BLaER1 (cell line): ENCODE measurements at regions not wholly inside any gene's neighbourhood (a gene's known extent, or its start where the extent isn't known, plus 50 kb on each side); places are given as distances from the start of the nearest gene placed in this dataset.

Source experiments
- H3K27ac ChIP-seq: shearing (Covaris generic); formaldehyde crosslinking; 2 replicates; pipeline ENCODE4 v1.8.1; 2022
- H3K27me3 ChIP-seq: shearing (Covaris generic); formaldehyde crosslinking; 2 replicates; pipeline ENCODE4 v1.8.1; 2022
- H3K36me3 ChIP-seq: shearing (Covaris generic); formaldehyde crosslinking; 2 replicates; pipeline ENCODE4 v1.8.1; 2022
- H3K4me1 ChIP-seq: shearing (Covaris generic); formaldehyde crosslinking; 2 replicates; pipeline ENCODE4 v1.8.1; 2022
- H3K4me2 ChIP-seq: shearing (Covaris generic); formaldehyde crosslinking; 2 replicates; pipeline ENCODE4 v1.8.1; 2022
- H3K4me3 ChIP-seq: shearing (Covaris generic); formaldehyde crosslinking; 2 replicates; pipeline ENCODE4 v1.8.1; 2022
- H3K9ac ChIP-seq: shearing (Covaris generic); formaldehyde crosslinking; 2 replicates; pipeline ENCODE4 v1.8.1; 2022
- H3K9me3 ChIP-seq: shearing (Covaris generic); formaldehyde crosslinking; 2 replicates; pipeline ENCODE4 v1.8.1; 2022
- H4K20me1 ChIP-seq: shearing (Covaris generic); formaldehyde crosslinking; 2 replicates; pipeline ENCODE4 v1.8.1; 2022
- Cebpa-rat ChIP-seq: shearing (Covaris generic); IDR thresholded peaks from 2 replicates; pipeline ENCODE4 v1.8.1; 2022

DNA sequence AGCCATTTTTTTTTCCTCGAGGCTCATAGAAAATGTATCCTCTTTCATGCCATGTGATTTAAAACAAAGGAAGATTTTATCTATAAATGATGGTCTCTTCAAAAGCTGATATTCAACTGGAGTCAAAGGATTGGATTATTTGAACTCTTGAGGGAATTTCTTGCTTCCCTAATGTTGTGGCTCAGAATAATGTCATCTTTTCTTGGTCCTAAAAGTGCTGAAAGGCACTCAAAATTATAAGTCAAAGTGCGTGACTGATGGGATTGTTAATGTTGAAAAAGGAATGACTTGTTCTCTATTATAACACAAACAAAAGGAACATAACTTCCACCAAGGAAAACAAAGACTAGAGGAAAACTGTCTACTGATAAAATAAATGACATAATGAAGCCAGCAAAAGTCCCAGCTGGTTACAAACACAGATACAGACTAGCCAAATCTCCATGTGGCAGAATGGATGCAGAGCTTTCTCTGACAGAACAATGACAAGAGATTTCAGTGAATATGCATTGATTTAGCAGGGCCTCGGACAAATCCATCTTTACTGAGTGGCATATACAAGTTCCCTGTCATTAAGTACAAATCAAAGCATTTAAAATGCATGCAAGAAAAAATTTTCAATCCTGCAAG is 552.6 kb downstream of the GBA3 start:
- H3K9ac ChIP-seq = no peak overlapping the region
- no peak overlapping the region for H3K27ac ChIP-seq
- no peak overlapping the region for H3K4me3 ChIP-seq
- no peaks in the 10 kb centered on the region for H4K20me1 ChIP-seq
- peaks cover 17% of the 10 kb centered on the region for H3K4me1 ChIP-seq
- no peaks in the 10 kb centered on the region for H3K27me3 ChIP-seq
- no peak for TF ChIP-seq Cebpa-rat
- H3K4me2 ChIP-seq = no peak overlapping the region
- H3K9me3 ChIP-seq = no peaks in the 10 kb centered on the region
- H3K36me3 ChIP-seq = no peaks in the 10 kb centered on the region

DNA sequence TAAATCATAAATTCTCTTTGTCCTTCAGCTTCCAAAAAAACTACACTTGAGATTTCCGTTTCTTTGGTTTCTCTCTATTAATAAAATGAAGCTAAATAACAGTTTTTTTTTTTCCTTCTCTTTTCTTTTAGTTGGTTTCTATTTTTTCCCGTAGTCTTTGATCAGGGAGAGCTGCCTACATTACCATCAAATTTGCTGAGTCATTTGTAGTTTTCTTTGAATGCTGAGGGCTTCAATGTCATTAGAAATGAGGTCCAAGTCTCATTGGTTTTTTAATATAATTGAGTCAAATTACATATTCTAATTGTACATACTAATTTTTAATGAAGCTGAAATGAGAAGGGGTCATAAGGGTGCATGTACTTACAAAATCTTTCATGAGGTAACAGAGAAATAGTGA is 550.2 kb downstream of the GBA3 start:
- Histone ChIP-seq H3K27me3 (no peaks in the 10 kb centered on the region), H4K20me1 (no peaks in the 10 kb centered on the region), H3K4me1 (peaks cover 17% of the 10 kb centered on the region), H3K36me3 (no peaks in the 10 kb centered on the region), H3K9me3 (no peaks in the 10 kb centered on the region), H3K4me2 (peak overlapping the region; percentile 37), H3K9ac (no peak overlapping the region), H3K4me3 (no peak overlapping the region), H3K27ac (no peak overlapping the region)
- no peak for TF ChIP-seq Cebpa-rat

DNA sequence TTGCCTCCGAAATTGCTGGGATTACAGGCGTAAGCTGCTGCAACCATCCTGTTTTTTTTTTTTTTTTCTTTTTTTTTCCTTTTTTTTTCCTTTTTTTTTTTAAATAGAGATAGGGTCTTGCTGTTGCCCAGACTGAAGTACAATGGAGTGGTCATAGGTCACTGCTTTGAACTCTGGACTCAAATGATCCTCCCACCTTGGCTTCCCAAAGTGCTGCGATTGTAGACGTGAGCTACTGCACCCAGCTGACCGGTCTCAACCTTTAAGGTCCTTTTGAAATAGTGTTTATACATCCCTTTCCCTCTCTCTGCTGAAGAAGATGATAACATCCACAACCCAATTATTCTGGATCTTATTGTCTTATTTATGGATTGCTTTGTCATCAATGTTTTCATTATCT is 548.7 kb downstream of the GBA3 start:
- Histone ChIP-seq H3K27me3 (no peaks in the 10 kb centered on the region), H4K20me1 (no peaks in the 10 kb centered on the region), H3K36me3 (no peaks in the 10 kb centered on the region), H3K4me1 (peaks cover 17% of the 10 kb centered on the region), H3K27ac (no peak overlapping the region), H3K4me3 (no peak overlapping the region), H3K9me3 (no peaks in the 10 kb centered on the region), H3K9ac (no peak overlapping the region), H3K4me2 (no peak overlapping the region)
- TF ChIP-seq Cebpa-rat = no peak

DNA sequence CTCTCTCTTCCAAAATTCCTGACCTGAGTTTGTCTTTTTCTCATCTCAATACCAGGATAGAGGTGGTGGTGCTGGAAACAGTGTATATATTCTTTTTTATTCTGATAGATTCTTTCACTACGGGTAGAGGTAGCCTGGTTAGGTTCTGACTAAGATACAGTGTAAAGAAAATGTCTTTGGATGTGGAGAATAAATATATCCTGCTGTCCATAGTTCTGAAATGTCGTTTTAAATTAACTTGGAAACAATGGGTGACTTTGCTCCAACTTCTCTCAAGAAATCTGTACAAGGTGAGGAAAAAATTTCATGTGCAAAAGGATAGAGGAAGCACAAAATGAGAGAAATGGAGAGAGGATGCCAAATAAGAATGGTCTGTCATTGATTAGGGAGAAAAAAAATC is 546.1 kb downstream of the GBA3 start:
- Histone ChIP-seq H3K9ac (no peak overlapping the region), H3K4me3 (no peak overlapping the region), H3K4me1 (peaks cover 17% of the 10 kb centered on the region), H3K36me3 (no peaks in the 10 kb centered on the region), H4K20me1 (no peaks in the 10 kb centered on the region), H3K4me2 (no peak overlapping the region), H3K27ac (no peak overlapping the region), H3K27me3 (no peaks in the 10 kb centered on the region), H3K9me3 (no peaks in the 10 kb centered on the region)
- no peak for TF ChIP-seq Cebpa-rat

DNA sequence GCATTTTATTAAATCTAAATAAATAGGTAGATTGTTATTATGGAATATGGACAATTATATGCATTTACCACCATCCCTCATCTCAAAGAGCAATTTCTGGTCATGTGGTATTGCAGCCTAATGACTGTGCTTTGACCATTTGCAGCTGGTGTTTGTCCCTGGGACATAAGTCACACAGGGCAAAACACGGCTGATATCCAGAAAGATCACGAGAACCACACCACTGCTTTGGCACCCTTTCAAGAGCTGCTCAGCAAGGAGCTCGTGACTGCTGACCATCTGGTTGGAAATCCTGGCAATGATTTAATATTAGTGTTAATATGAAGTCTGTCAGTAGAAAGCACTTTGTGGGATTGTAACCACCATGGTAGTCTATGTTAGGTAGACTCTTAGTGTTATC is 545.0 kb downstream of the GBA3 start:
- Histone ChIP-seq H3K4me3 (no peak overlapping the region), H3K4me2 (no peak overlapping the region), H3K9me3 (no peaks in the 10 kb centered on the region), H3K36me3 (no peaks in the 10 kb centered on the region), H3K4me1 (peaks cover 6% of the 10 kb centered on the region), H4K20me1 (no peaks in the 10 kb centered on the region), H3K9ac (no peak overlapping the region), H3K27ac (no peak overlapping the region), H3K27me3 (no peaks in the 10 kb centered on the region)
- TF ChIP-seq Cebpa-rat = no peak

DNA sequence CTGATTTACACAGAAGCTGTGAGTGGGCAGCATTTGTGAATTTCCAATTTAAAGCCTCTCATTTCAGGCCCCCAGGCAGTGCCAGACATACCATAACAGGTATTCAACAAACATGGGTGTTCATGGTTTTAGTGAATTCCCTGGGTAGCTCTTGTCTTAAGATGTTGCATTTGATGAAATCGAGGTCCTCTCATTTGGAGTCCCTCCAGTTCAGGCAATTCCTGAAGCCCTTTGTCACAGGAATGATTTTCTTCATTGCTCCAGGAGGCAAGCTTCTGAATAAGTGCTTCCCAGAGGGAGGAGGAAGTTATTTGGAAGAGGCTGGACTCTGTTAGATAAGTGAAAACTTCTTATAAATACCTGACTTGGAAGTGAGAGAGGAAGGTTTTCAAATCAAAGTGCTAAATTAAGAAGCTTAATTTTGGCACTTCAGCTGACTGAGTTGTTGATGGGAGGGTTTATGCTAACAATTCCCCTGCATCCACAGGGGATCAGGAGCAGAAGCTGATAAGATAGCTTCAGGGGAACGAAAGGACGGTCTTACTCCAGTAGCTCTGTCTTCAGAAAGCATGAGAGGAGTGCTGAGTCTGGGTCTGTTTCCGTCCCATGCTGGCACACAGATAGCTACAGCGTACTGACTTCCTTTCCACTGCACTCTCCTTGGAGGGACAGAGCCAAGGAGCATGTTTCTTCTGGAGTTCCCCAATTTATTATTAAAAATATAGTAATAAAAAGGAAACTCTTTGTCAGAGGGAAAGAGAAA is 543.1 kb downstream of the GBA3 start:
- Histone ChIP-seq H4K20me1 (no peaks in the 10 kb centered on the region), H3K4me1 (no peaks in the 10 kb centered on the region), H3K4me3 (no peak overlapping the region), H3K27me3 (no peaks in the 10 kb centered on the region), H3K4me2 (no peak overlapping the region), H3K9me3 (no peaks in the 10 kb centered on the region), H3K9ac (no peak overlapping the region), H3K27ac (no peak overlapping the region), H3K36me3 (no peaks in the 10 kb centered on the region)
- TF ChIP-seq Cebpa-rat = no peak

DNA sequence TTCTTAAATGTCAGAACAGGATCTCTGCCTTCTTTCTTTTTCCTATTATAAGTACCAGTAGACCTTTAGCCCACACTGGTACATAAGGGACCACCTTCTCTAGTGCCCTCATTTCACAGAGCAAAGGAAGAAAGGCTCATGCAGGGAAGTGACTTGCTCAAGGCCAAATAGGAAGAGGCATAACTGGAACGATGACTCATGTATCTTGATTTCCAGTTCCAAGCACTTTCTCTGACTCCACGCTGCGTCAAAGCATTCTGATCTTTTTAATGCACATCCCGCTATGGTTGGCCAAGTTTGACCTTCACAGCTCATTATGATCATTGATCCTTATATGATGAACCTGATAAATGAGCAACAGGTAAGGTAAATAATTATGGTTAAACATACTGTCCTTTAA is 542.0 kb downstream of the GBA3 start:
- H3K36me3 ChIP-seq = no peaks in the 10 kb centered on the region
- H3K4me2 ChIP-seq = no peak overlapping the region
- no peaks in the 10 kb centered on the region for H3K9me3 ChIP-seq
- H3K27me3 ChIP-seq = no peaks in the 10 kb centered on the region
- no peak for TF ChIP-seq Cebpa-rat
- H3K4me1 ChIP-seq = no peaks in the 10 kb centered on the region
- no peaks in the 10 kb centered on the region for H4K20me1 ChIP-seq
- no peak overlapping the region for H3K9ac ChIP-seq
- H3K4me3 ChIP-seq = no peak overlapping the region
- no peak overlapping the region for H3K27ac ChIP-seq

DNA sequence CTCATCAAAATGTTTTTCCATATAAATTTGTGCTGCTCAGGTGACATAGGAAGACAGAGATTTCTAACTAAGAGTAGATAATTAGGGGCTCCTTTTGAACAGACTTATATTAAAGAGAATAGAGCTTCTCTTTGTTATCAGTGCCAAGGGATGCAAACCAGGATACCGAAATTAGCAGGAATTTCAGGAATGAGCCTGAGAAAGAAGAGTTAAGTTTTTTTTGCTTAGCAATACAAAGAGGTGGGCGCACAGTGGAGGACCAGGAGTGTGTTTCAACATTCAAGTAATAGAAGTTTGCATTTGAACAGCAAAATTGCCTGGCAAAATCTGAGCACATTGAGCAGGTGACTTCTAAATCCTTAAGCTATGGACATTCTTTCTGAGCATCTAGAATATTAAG is 541.3 kb downstream of the GBA3 start:
- H3K9me3 ChIP-seq = no peaks in the 10 kb centered on the region
- no peaks in the 10 kb centered on the region for H3K4me1 ChIP-seq
- no peaks in the 10 kb centered on the region for H3K27me3 ChIP-seq
- no peak overlapping the region for H3K4me2 ChIP-seq
- no peak overlapping the region for H3K27ac ChIP-seq
- no peak for TF ChIP-seq Cebpa-rat
- no peaks in the 10 kb centered on the region for H4K20me1 ChIP-seq
- no peaks in the 10 kb centered on the region for H3K36me3 ChIP-seq
- H3K9ac ChIP-seq = no peak overlapping the region
- no peak overlapping the region for H3K4me3 ChIP-seq

DNA sequence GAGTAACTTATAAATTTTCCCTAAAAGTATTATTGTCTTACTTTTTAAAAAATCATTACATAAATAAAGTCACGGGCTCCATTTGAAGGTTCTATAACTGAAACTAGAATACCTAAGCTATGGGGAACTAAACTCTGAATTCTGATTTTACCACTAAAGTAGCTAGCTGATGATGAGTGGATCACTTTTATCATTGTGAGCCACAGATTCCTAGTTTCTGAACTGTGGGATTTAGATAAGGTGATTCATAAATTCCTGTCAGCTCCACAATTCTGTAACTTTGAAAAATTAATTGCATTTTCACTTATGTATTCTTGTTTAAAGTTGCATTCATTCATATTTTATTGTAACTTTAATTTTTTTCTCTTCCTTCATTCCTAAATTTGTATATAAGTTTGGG is 540.9 kb downstream of the GBA3 start:
- no peak overlapping the region for H3K9ac ChIP-seq
- H4K20me1 ChIP-seq = no peaks in the 10 kb centered on the region
- H3K4me3 ChIP-seq = no peak overlapping the region

DNA sequence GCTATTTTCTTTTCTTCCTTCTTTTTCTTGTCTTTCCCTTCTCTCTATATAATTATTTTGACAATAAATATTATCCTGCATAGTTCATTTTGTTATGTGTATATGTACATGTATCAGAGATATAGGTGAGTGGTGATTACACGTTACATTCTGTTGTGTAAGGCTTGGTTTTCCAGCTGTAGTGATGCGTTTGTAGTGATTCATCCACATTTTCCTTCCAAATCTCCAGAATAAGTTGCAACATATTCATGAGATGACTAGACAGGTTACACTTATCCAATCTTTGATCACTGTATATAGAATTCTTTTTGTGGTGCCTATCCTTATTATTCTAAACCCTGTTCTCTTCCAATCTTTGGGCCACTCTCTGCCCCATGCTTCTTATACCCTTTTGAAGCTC is 540.2 kb downstream of the GBA3 start:
- H3K4me2 ChIP-seq = no peak overlapping the region
- no peaks in the 10 kb centered on the region for H4K20me1 ChIP-seq
- no peak overlapping the region for H3K9ac ChIP-seq
- TF ChIP-seq Cebpa-rat = no peak
- H3K9me3 ChIP-seq = no peaks in the 10 kb centered on the region
- H3K27me3 ChIP-seq = no peaks in the 10 kb centered on the region
- no peak overlapping the region for H3K4me3 ChIP-seq
- no peaks in the 10 kb centered on the region for H3K4me1 ChIP-seq
- no peak overlapping the region for H3K27ac ChIP-seq
- no peaks in the 10 kb centered on the region for H3K36me3 ChIP-seq

More for the DNA sequence above, 540.9 kb downstream of the GBA3 start:
- H3K4me2 ChIP-seq = no peak overlapping the region
- H3K9me3 ChIP-seq = no peaks in the 10 kb centered on the region
- TF ChIP-seq Cebpa-rat = no peak
- no peaks in the 10 kb centered on the region for H3K27me3 ChIP-seq
- no peaks in the 10 kb centered on the region for H3K36me3 ChIP-seq
- H3K27ac ChIP-seq = no peak overlapping the region
- no peaks in the 10 kb centered on the region for H3K4me1 ChIP-seq
